ENCODE measurements at regions not wholly inside any gene's neighbourhood (a gene's known extent, or its start where the extent isn't known, plus 50 kb on each side); places are given as distances from the start of the nearest gene placed in this dataset.

- H3K9me2 ChIP-seq (ENCODE audit: insufficient read depth), result no peaks in the 10 kb centered on the region
- H3K4me2 ChIP-seq (ENCODE audit: low read length), result no peak overlapping the region
- peaks cover 32% of the 10 kb centered on the region for H3K27me3 ChIP-seq (ENCODE audit: insufficient read depth, low read length)
- TF ChIP-seq SP1 (IDR thresholded peaks at IDR 0.05; ENCODE audit: low read depth) (no peak), TCF7L2 (IDR thresholded peaks at IDR 0.05; ENCODE audit: borderline replicate concordance, extremely low read depth, insufficient read depth, insufficient read length) (no peak), SRF (IDR thresholded peaks at IDR 0.05; ENCODE audit: low read depth) (no peak), CEBPB (IDR thresholded peaks at IDR 0.05; ENCODE audit: low read depth) (no peak), ELF1 (IDR thresholded peaks at IDR 0.05; ENCODE audit: borderline replicate concordance, low read depth) (no peak), JUND (IDR thresholded peaks at IDR 0.05) (no peak)
- H3K4me1 ChIP-seq (ENCODE audit: control insufficient read depth in 1 of 2, insufficient read depth in 2 of 2, low read length in 2 of 2), result no peaks in the 10 kb centered on the region
- H2AFZ ChIP-seq (ENCODE audit: low read depth, low read length, poor library complexity, severe bottlenecking), result no peak overlapping the region
- no peaks in the 10 kb centered on the region for H4K20me1 ChIP-seq (ENCODE audit: insufficient read depth)
- ATAC-seq (no peak), DNase-seq (ENCODE audit: low read depth, low spot score) (no peak)
- H3K9me3 ChIP-seq (ENCODE audit: control insufficient read depth in 1 of 2, insufficient read depth in 1 of 2, low read depth in 1 of 2, low read length in 2 of 2), result no peaks in the 10 kb centered on the region
- H3K79me2 ChIP-seq (ENCODE audit: insufficient read depth, low read length), result no peaks in the 10 kb centered on the region
- ChIA-PET RAD21 (ENCODE audit: low non-redundant PET in 1 of 2, low total read pairs in 2 of 2, uncharacterized antibody in 2 of 2, unreplicated experiment in 2 of 2) (interaction anchor here in 1 of 2 experiments (0.6 kb wide), 1 partner anchor 10 kb away, joined by 3 read pairs; no protein-coding TSS in a partner anchor), POLR2A (no interaction called here), CTCF (interaction anchor here (1.4 to 1.6 kb wide), 2 partner anchors 10 to 21 kb away, joined by 3 to 9 read pairs; no protein-coding TSS in a partner anchor)
- no TSS peak for BruUV-seq (replicated peaks)
- H3K27ac ChIP-seq (ENCODE audit: low read depth, low read length), result no peak overlapping the region
- no peak overlapping the region for H3K9ac ChIP-seq (ENCODE audit: low read length)
- no peaks in the 10 kb centered on the region for H3K36me3 ChIP-seq (ENCODE audit: control insufficient read depth in 1 of 2, insufficient read depth in 2 of 2, low read length in 2 of 2)
- no peak overlapping the region for H3K4me3 ChIP-seq (replicated peaks in 1 of 2; ENCODE audit: low read depth in 1 of 2, low read length in 2 of 2)
- intact Hi-C loops (cut with micrococcal nuclease), result no loop called here
Measured at GRCh38 chr1:90557706-90558105, 159.4 kb downstream of the BARHL2 start.

DNA sequence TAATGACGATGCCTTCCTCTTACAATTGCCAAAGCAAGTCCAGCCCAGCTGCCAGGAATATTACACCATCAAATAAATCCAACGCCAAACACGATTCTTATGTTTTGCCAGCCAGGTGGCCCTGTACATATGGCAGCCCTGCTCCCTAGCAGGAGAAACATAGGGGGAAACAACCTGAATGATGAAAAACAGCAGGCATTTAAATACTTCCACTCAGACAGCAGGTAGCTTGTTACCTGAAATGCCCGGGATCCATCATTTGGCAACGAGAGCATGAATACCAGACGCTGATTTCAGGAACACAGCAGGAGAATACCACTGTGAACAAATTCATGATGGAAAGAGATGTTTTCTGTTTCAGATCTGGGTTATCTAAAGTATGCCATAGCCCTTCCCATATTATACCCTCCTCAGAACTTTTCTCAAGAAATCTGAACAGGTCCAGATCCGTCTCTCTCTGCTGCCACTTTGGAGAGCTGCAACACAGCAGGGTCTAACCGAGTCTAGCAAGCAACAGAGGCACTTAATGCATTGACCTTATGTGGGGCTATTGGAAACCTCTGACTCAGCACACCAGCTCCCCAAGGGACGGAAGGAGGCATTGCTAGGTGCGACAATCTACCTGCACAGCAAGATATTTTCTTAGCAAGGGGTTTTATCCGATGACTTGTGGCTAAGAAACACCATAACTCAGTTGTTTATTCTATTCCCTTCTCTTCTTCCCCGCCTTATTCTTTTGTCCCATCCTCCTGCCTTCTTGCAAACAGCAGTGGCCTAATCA lies 166.3 kb downstream of the BARHL2 start:
- no peaks in the 10 kb centered on the region for H3K79me2 ChIP-seq (ENCODE audit: insufficient read depth, low read length)
- no TSS peak for BruUV-seq (replicated peaks)
- POLR2A ChIA-PET, result interaction anchor here (0.6 to 0.7 kb wide), 2 partner anchors 19 to 938 kb away, joined by 3 to 5 read pairs; no protein-coding TSS in a partner anchor
- no peak overlapping the region for H3K4me3 ChIP-seq (replicated peaks in 1 of 2; ENCODE audit: low read depth in 1 of 2, low read length in 2 of 2)
- H3K9ac ChIP-seq (ENCODE audit: low read length), result no peak overlapping the region
- H4K20me1 ChIP-seq (ENCODE audit: insufficient read depth), result no peaks in the 10 kb centered on the region
- H3K4me1 ChIP-seq (ENCODE audit: control insufficient read depth in 1 of 2, insufficient read depth in 2 of 2, low read length in 2 of 2), result no peaks in the 10 kb centered on the region
- H3K9me3 ChIP-seq (ENCODE audit: control insufficient read depth in 1 of 2, insufficient read depth in 1 of 2, low read depth in 1 of 2, low read length in 2 of 2), result no peaks in the 10 kb centered on the region
- intact Hi-C loops (cut with micrococcal nuclease), result no loop called here
- no peak overlapping the region for H2AFZ ChIP-seq (ENCODE audit: low read depth, low read length, poor library complexity, severe bottlenecking)
- peaks cover 48% of the 10 kb centered on the region for H3K27me3 ChIP-seq (ENCODE audit: insufficient read depth, low read length)
- no peak overlapping the region for H3K27ac ChIP-seq (ENCODE audit: low read depth, low read length)
- TF ChIP-seq RAD21 (IDR thresholded peaks at IDR 0.05; ENCODE audit: low read depth), result no peak
- TF ChIP-seq MAX (IDR thresholded peaks at IDR 0.05), result no peak
- TF ChIP-seq ZBTB33 (IDR thresholded peaks at IDR 0.05; ENCODE audit: extremely low read depth, insufficient replicate concordance, low read length), result no peak
- no peak for TF ChIP-seq CEBPB (IDR thresholded peaks at IDR 0.05; ENCODE audit: low read depth)
- peak in 2 of 3 experiments; percentile 20 to 29; a peak in 3 of 6 replicates for TF ChIP-seq CTCF (IDR thresholded peaks at IDR 0.05 in 2 of 3, conservative IDR thresholded peaks at IDR 0.05 in 1 of 3; ENCODE audit: borderline replicate concordance in 1 of 3, insufficient read depth in 1 of 3, low read depth in 2 of 3, low read length in 2 of 3)
- TF ChIP-seq EZH2phosphoT487 (IDR thresholded peaks at IDR 0.05; ENCODE audit: borderline replicate concordance), result no peak
- no peak for TF ChIP-seq ELF1 (IDR thresholded peaks at IDR 0.05; ENCODE audit: borderline replicate concordance, low read depth)
- RAD21 ChIA-PET (ENCODE audit: low non-redundant PET in 1 of 2, low total read pairs in 2 of 2, uncharacterized antibody in 2 of 2, unreplicated experiment in 2 of 2), result interaction anchor here in 1 of 2 experiments (0.6 kb wide), 1 partner anchor 386 kb away, joined by 5 read pairs; no protein-coding TSS in a partner anchor
- ATAC-seq (peak; percentile 78), DNase-seq (ENCODE audit: low read depth, low spot score) (no peak)
- H3K4me2 ChIP-seq (ENCODE audit: low read length), result no peak overlapping the region
- no peaks in the 10 kb centered on the region for H3K36me3 ChIP-seq (ENCODE audit: control insufficient read depth in 1 of 2, insufficient read depth in 2 of 2, low read length in 2 of 2)
- CTCF ChIA-PET, result no interaction called here
- H3K9me2 ChIP-seq (ENCODE audit: insufficient read depth), result no peaks in the 10 kb centered on the region
